H9 (cell line): ENCODE measurements at regions not wholly inside any gene's neighbourhood (a gene's known extent, or its start where the extent isn't known, plus 50 kb on each side); places are given as distances from the start of the nearest gene placed in this dataset.
A peak's percentile ranks its signal among the peaks of the same experiment; 100 is the strongest.

Experiments
- DNase-seq: peaks from one replicate; pipeline ENCODE4 v3.0.0-alpha.2; 2017
- H2AFZ ChIP-seq: one replicate; pipeline ENCODE4 v1.6.1; 2013; ENCODE audit warnings: mild to moderate bottlenecking, low read length, control low read depth, moderate library complexity
- H2AK5ac ChIP-seq: 2 replicates; pipeline ENCODE4 v1.6.1; 2013; ENCODE audit warnings: low read length, control low read depth, mixed read lengths; ENCODE audit not compliant: insufficient read length
- H2BK120ac ChIP-seq: one replicate; pipeline ENCODE4 v1.6.1; 2013; ENCODE audit warnings: low read depth, mild to moderate bottlenecking, low read length, control low read depth, inconsistent platforms; ENCODE audit not compliant: poor library complexity, severe bottlenecking
- H2BK12ac ChIP-seq: 2 replicates; pipeline ENCODE4 v1.6.1; 2013; ENCODE audit warnings: low read length, control low read depth, mixed read lengths, low read depth; ENCODE audit not compliant: insufficient read length
- H2BK15ac ChIP-seq: 2 replicates; pipeline ENCODE4 v1.6.1; 2013; ENCODE audit warnings: low read depth, low read length, control low read depth
- H2BK20ac ChIP-seq: one replicate; pipeline ENCODE4 v1.6.1; 2013; ENCODE audit warnings: low read depth, mild to moderate bottlenecking, low read length, control low read depth, inconsistent platforms; ENCODE audit not compliant: poor library complexity, severe bottlenecking
- H2BK5ac ChIP-seq: 2 replicates; pipeline ENCODE4 v1.6.1; 2013; ENCODE audit warnings: low read length, control low read depth, mixed read lengths; ENCODE audit not compliant: insufficient read length
- H3K14ac ChIP-seq: 2 replicates; pipeline ENCODE4 v1.6.1; 2013; ENCODE audit warnings: low read length, control low read depth; ENCODE audit not compliant: insufficient read depth
- H3K18ac ChIP-seq: 2 replicates; pipeline ENCODE4 v1.6.1; 2013; ENCODE audit warnings: low read depth, mild to moderate bottlenecking, mixed read lengths, low read length, control low read depth; ENCODE audit not compliant: insufficient read length
- H3K23ac ChIP-seq: 2 replicates; pipeline ENCODE4 v1.6.1; 2013; ENCODE audit warnings: low read length, control low read depth, mixed read lengths, low read depth; ENCODE audit not compliant: insufficient read length
- H3K23me2 ChIP-seq: 2 replicates; pipeline ENCODE4 v1.6.1; 2013; ENCODE audit warnings: low read depth, mild to moderate bottlenecking, mixed read lengths, low read length, control low read depth; ENCODE audit not compliant: insufficient read length, poor library complexity, severe bottlenecking
- H3K27ac ChIP-seq: 2 replicates; pipeline ENCODE4 v1.5.1; 2013; ENCODE audit warnings: low read length, control low read depth, mixed read lengths, low read depth; ENCODE audit not compliant: insufficient read length
- H3K27me3 ChIP-seq: 2 replicates; pipeline ENCODE4 v1.6.1; 2013; ENCODE audit warnings: low read length, control low read depth, inconsistent platforms; ENCODE audit not compliant: insufficient read depth
- H3K4ac ChIP-seq: 2 replicates; pipeline ENCODE4 v1.6.1; 2013; ENCODE audit warnings: low read depth, mild to moderate bottlenecking, control low read depth, inconsistent platforms, low read length, moderate library complexity
- H3K4me1 ChIP-seq: 2 replicates; pipeline ENCODE4 v1.6.1; 2013; ENCODE audit warnings: low read length, control low read depth, inconsistent platforms; ENCODE audit not compliant: insufficient read depth
- H3K4me2 ChIP-seq: 2 replicates; pipeline ENCODE4 v1.6.1; 2013; ENCODE audit warnings: low read length, control low read depth, mixed read lengths; ENCODE audit not compliant: insufficient read length, insufficient read depth
- H3K56ac ChIP-seq: 2 replicates; pipeline ENCODE4 v1.6.1; 2013; ENCODE audit warnings: low read depth, mild to moderate bottlenecking, mixed read lengths, low read length, control low read depth; ENCODE audit not compliant: insufficient read length
- H3K79me1 ChIP-seq: 2 replicates; pipeline ENCODE4 v1.6.1; 2013; ENCODE audit warnings: low read depth, mild to moderate bottlenecking, moderate library complexity, low read length, control low read depth, inconsistent platforms; ENCODE audit not compliant: insufficient read depth, poor library complexity, severe bottlenecking
- H3K79me2 ChIP-seq: 2 replicates; pipeline ENCODE4 v1.6.1; 2013; ENCODE audit warnings: low read length, control low read depth, inconsistent platforms; ENCODE audit not compliant: insufficient read depth
- H3K9ac ChIP-seq: 2 replicates; pipeline ENCODE4 v1.6.1; 2013; ENCODE audit warnings: low read length, control low read depth, mixed read lengths; ENCODE audit not compliant: insufficient read length; ENCODE audit errors: extremely low read depth
- H3K9me3 ChIP-seq: one replicate; pipeline ENCODE4 v1.6.1; 2013; ENCODE audit warnings: low read depth, low read length, inconsistent platforms; ENCODE audit not compliant: control insufficient read depth
- H3T11ph ChIP-seq: one replicate; pipeline ENCODE4 v1.6.1; 2013; ENCODE audit warnings: mild to moderate bottlenecking, low read length, control low read depth, inconsistent platforms
- H4K20me1 ChIP-seq: one replicate; pipeline ENCODE4 v1.6.1; 2013; ENCODE audit not compliant: control insufficient read depth, insufficient read length, insufficient read depth
- H4K5ac ChIP-seq: 2 replicates; pipeline ENCODE4 v1.6.1; 2013; ENCODE audit warnings: low read depth, mild to moderate bottlenecking, mixed read lengths, low read length, control low read depth; ENCODE audit not compliant: insufficient read length
- H4K8ac ChIP-seq: replicated peaks from 2 replicates; pipeline ENCODE4 v1.6.1; 2013; ENCODE audit warnings: low read length, control low read depth, mixed read lengths, low read depth; ENCODE audit not compliant: insufficient read length
- H4K91ac ChIP-seq: 2 replicates; pipeline ENCODE4 v1.6.1; 2013; ENCODE audit warnings: low read depth, mild to moderate bottlenecking, moderate library complexity, mixed read lengths, low read length, control low read depth; ENCODE audit not compliant: insufficient read length
- H3K27ac Mint-ChIP-seq, 3 experiments: 2 replicates in 2 of 3; 3 replicates in 1 of 3; pipeline ENCODE4 v1.8.0; 2020 to 2021; ENCODE audit warnings: mixed read lengths in 3 of 3, mild to moderate bottlenecking in 1 of 3, moderate library complexity in 1 of 3
- H3K27me3 Mint-ChIP-seq: 2 replicates; pipeline ENCODE4 v1.8.0; 2021; ENCODE audit warnings: low read depth, mild to moderate bottlenecking, moderate library complexity, mixed read lengths
- H3K36me3 Mint-ChIP-seq, 3 experiments: 2 replicates in 2 of 3; 3 replicates in 1 of 3; pipeline ENCODE4 v1.8.0; 2020 to 2021; ENCODE audit warnings: low read depth in 3 of 3, mixed read lengths in 3 of 3; ENCODE audit not compliant: insufficient read depth in 1 of 3
- H3K4me1 Mint-ChIP-seq, 2 experiments: 2 replicates each; pipeline ENCODE4 v1.8.0; 2020; ENCODE audit warnings: mixed read lengths in 2 of 2
- H3K4me3 Mint-ChIP-seq, 2 experiments: 2 replicates in 1 of 2; 3 replicates in 1 of 2; pipeline ENCODE4 v1.8.0; 2020 to 2021; ENCODE audit warnings: mild to moderate bottlenecking in 2 of 2, mixed read lengths in 2 of 2, moderate library complexity in 1 of 2
- H3K9me3 Mint-ChIP-seq, 2 experiments: 2 replicates in 1 of 2; 3 replicates in 1 of 2; pipeline ENCODE4 v1.8.0; 2020; ENCODE audit warnings: mild to moderate bottlenecking in 2 of 2, mixed read lengths in 2 of 2, moderate library complexity in 1 of 2
- CTCF ChIP-seq: fragments of 200-600 bp; sonication (generic); conservative IDR thresholded peaks from 3 replicates; pipeline ENCODE4 v1.8.0; 2021; ENCODE audit warnings: antibody characterized with exemption, mild to moderate bottlenecking
- WGBS: extraction: QIAGEN DNeasy Blood & Tissue Kit; methylation state at CpG from one replicate; pipeline ENCODE4 v1.1.7; 2013; ENCODE audit warnings: missing lambda C conversion rate, low lambda C conversion rate, mixed read lengths; ENCODE audit not compliant: insufficient read length; ENCODE audit errors: extremely low coverage; 5-methylcytosine and 5-hydroxymethylcytosine counted together

GRCh38 chr2:217555081-217555876, 447.5 kb downstream of the TNS1 start:
- no peak overlapping the region for H2BK12ac ChIP-seq
- H2BK15ac ChIP-seq, result no peak overlapping the region
- peaks cover 29 to 36% of the 10 kb centered on the region in 2 experiments for H3K4me1 Mint-ChIP-seq
- H3K4me3 Mint-ChIP-seq, result no peak overlapping the region; a peak in 1 of 5 replicates
- peaks cover 11% of the 10 kb centered on the region for H3K4me1 ChIP-seq
- H4K8ac ChIP-seq, result no peak overlapping the region
- H4K5ac ChIP-seq, result no peak overlapping the region
- no peaks in the 10 kb centered on the region for H4K20me1 ChIP-seq
- H3K79me2 ChIP-seq, result no peaks in the 10 kb centered on the region
- H2AFZ ChIP-seq, result no peak overlapping the region
- H3K23ac ChIP-seq, result no peak overlapping the region
- no peak overlapping the region for H2BK120ac ChIP-seq
- H3K4ac ChIP-seq, result no peak overlapping the region
- no peak overlapping the region for H3K18ac ChIP-seq
- H3K79me1 ChIP-seq, result no peaks in the 10 kb centered on the region
- no peaks in the 10 kb centered on the region; the same call in 1 of the 2 replicates for H3K27me3 ChIP-seq
- H3T11ph ChIP-seq, result no peak overlapping the region
- H3K56ac ChIP-seq, result no peak overlapping the region
- H3K36me3 Mint-ChIP-seq, result no peaks in the 10 kb centered on the region; a peak in 1 of 7 replicates
- H3K4me2 ChIP-seq, result no peak overlapping the region
- H3K14ac ChIP-seq, result no peak overlapping the region
- H3K27ac Mint-ChIP-seq, result peak overlapping the region in 1 of 3 experiments; percentile 25; a peak in 2 of 7 replicates
- H2AK5ac ChIP-seq, result no peak overlapping the region
- H3K27ac ChIP-seq, result no peak overlapping the region
- no CpG with 5 or more reads among the region's 7 CpGs for WGBS
- no peak for TF ChIP-seq CTCF
- no peak overlapping the region for H4K91ac ChIP-seq
- peak; percentile 72 for DNase-seq
- no peaks in the 10 kb centered on the region for H3K9me3 ChIP-seq
- no peak overlapping the region for H2BK20ac ChIP-seq
- H3K23me2 ChIP-seq, result no peaks in the 10 kb centered on the region
- no peak overlapping the region for H3K9ac ChIP-seq
- no peak overlapping the region for H2BK5ac ChIP-seq
- H3K9me3 Mint-ChIP-seq, result peaks cover 0 to 5% of the 10 kb centered on the region in 2 experiments; a peak in 3 of 5 replicates
- peaks cover 23% of the 10 kb centered on the region for H3K27me3 Mint-ChIP-seq
